GM18508 (cell line): ENCODE measurements at regions not wholly inside any gene's neighbourhood (a gene's known extent, or its start where the extent isn't known, plus 50 kb on each side); places are given as distances from the start of the nearest gene placed in this dataset.
"Not testable (repeated sequence)": the region's sequence is repeated elsewhere in the genome, so short reads cannot be mapped to it uniquely, and the experiment has no call there.

Experiments used
- ATAC-seq: cut with Tn5 transposase; IDR thresholded peaks from one replicate; pipeline ENCODE4 v1.9.1; 2021; ENCODE audit warnings: moderate number of reproducible peaks; ENCODE audit not compliant: insufficient read depth, unreplicated experiment

GRCh38 chrX:122115604-122116003, 1068.2 kb downstream of the GLUD2 start:
- ATAC-seq, result no peak

GRCh38 chrX:122119361-122119760, 1064.7 kb upstream of the GRIA3 start:
- no peak for ATAC-seq

- no peak for ATAC-seq
These were observed 1061.8 kb upstream of the GRIA3 start for GRCh38 chrX:122122274-122122673.

- ATAC-seq, result no peak
These were observed 1050.6 kb upstream of the GRIA3 start for GRCh38 chrX:122133478-122133877.

- no peak for ATAC-seq
These were observed 1049.8 kb upstream of the GRIA3 start for GRCh38 chrX:122134291-122134690.

- ATAC-seq, result no peak
These were observed 1049.0 kb upstream of the GRIA3 start for GRCh38 chrX:122135070-122135469.

GRCh38 chrX:122140219-122140618, 1043.9 kb upstream of the GRIA3 start:
- not testable (repeated sequence) for ATAC-seq

GRCh38 chrX:122154019-122154418, 1030.1 kb upstream of the GRIA3 start:
- no peak for ATAC-seq

GRCh38 chrX:122168241-122168640, 1015.8 kb upstream of the GRIA3 start:
- no peak for ATAC-seq

- ATAC-seq, result no peak
These were observed 999.3 kb upstream of the GRIA3 start for GRCh38 chrX:122184791-122185190.

GRCh38 chrX:122187069-122187713, 996.9 kb upstream of the GRIA3 start:
- no peak for ATAC-seq

GRCh38 chrX:122188751-122189150, 995.3 kb upstream of the GRIA3 start:
- no peak for ATAC-seq

GRCh38 chrX:122196343-122196742, 987.7 kb upstream of the GRIA3 start:
- ATAC-seq, result no peak

- no peak for ATAC-seq
These were observed 980.7 kb upstream of the GRIA3 start for GRCh38 chrX:122203399-122203798.

GRCh38 chrX:122218666-122219065, 965.4 kb upstream of the GRIA3 start:
- ATAC-seq, result no peak

- ATAC-seq, result no peak
These were observed 964.9 kb upstream of the GRIA3 start for GRCh38 chrX:122219226-122219625.

GRCh38 chrX:122219735-122220134, 964.3 kb upstream of the GRIA3 start:
- ATAC-seq, result no peak

- ATAC-seq, result no peak
These were observed 963.3 kb upstream of the GRIA3 start for GRCh38 chrX:122220644-122221373.

GRCh38 chrX:122221810-122222209, 962.3 kb upstream of the GRIA3 start:
- ATAC-seq, result not testable (repeated sequence)

GRCh38 chrX:122224137-122224536, 959.9 kb upstream of the GRIA3 start:
- ATAC-seq, result not testable (repeated sequence)

- ATAC-seq, result no peak
These were observed 945.3 kb upstream of the GRIA3 start for GRCh38 chrX:122238801-122239200.

GRCh38 chrX:122241959-122242358, 942.1 kb upstream of the GRIA3 start:
- ATAC-seq, result no peak
